BLaER1 treated with 17β-estradiol and CSF1 and Interleukin-3, amounts not matched to agents 10 nM and 100 nM (cell line): ENCODE measurements at regions not wholly inside any gene's neighbourhood (a gene's known extent, or its start where the extent isn't known, plus 50 kb on each side); places are given as distances from the start of the nearest gene placed in this dataset.
"Not testable (repeated sequence)": the region's sequence is repeated elsewhere in the genome, so short reads cannot be mapped to it uniquely, and the experiment has no call there.

Experiments
- H3K27ac ChIP-seq, 11 experiments: shearing (Covaris generic); formaldehyde crosslinking; 2 replicates each; pipeline ENCODE4 v1.8.1; 2022
- H3K27me3 ChIP-seq, 11 experiments: shearing (Covaris generic); formaldehyde crosslinking; 2 replicates each; pipeline ENCODE4 v1.8.1; 2022
- H3K36me3 ChIP-seq, 11 experiments: shearing (Covaris generic); formaldehyde crosslinking; 2 replicates each; pipeline ENCODE4 v1.8.1; 2022
- H3K4me1 ChIP-seq, 10 experiments: shearing (Covaris generic); formaldehyde crosslinking; 2 replicates each; pipeline ENCODE4 v1.8.1; 2022
- H3K4me2 ChIP-seq, 11 experiments: shearing (Covaris generic); formaldehyde crosslinking; 2 replicates each; pipeline ENCODE4 v1.8.1; 2022
- H3K4me3 ChIP-seq, 10 experiments: shearing (Covaris generic); formaldehyde crosslinking; 2 replicates each; pipeline ENCODE4 v1.8.1; 2022
- H3K9ac ChIP-seq, 11 experiments: shearing (Covaris generic); formaldehyde crosslinking; 2 replicates each; pipeline ENCODE4 v1.8.1; 2022
- H3K9me3 ChIP-seq, 11 experiments: shearing (Covaris generic); formaldehyde crosslinking; replicated peaks in 1 of 11; 2 replicates each; pipeline ENCODE4 v1.8.1; 2022
- H4K20me1 ChIP-seq, 11 experiments: shearing (Covaris generic); formaldehyde crosslinking; 2 replicates each; pipeline ENCODE4 v1.8.1; 2022
- Cebpa-rat ChIP-seq, 11 experiments: shearing (Covaris generic); IDR thresholded peaks; 2 replicates each; pipeline ENCODE4 v1.8.1; 2022

DNA sequence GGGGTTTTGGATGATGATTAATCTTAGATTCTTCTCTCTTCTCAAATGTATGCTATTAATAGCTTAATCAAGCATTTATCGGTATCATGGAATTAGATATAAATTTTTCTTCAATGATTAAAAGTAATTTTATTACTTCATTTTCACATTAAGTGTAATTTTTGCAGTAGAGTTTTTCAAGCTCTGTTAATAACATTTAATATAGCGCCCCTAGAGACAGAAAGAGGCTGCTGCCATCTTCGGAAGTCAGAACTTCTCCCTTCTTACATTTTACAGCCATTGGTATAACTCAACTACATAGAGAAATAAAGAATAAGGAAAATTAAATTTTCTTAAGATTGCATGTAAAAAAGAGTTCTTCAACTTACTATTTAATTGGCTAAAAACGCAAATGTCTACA is 540.3 kb downstream of the GABRG2 start:
- H3K9me3 ChIP-seq = peaks cover 0 to 9% (median 0%) of the 10 kb centered on the region in 11 experiments; a peak in 5 of 22 replicates

GRCh38 chr5:162621726-162622263 is 554.2 kb downstream of the GABRG2 start:
- not testable (repeated sequence) for H3K27me3 ChIP-seq, H3K36me3 ChIP-seq, H3K4me3 ChIP-seq, H3K4me2 ChIP-seq, H3K4me1 ChIP-seq, H3K9ac ChIP-seq, H3K27ac ChIP-seq, H4K20me1 ChIP-seq
- peaks cover 17 to 34% (median 31%) of the 10 kb centered on the region in 11 experiments for H3K9me3 ChIP-seq

More for the DNA sequence above, 540.3 kb downstream of the GABRG2 start:
- Histone ChIP-seq H3K27me3 (no peaks in the 10 kb centered on the region), H3K36me3 (no peaks in the 10 kb centered on the region), H3K4me1 (no peaks in the 10 kb centered on the region), H3K4me2 (no peak overlapping the region), H3K27ac (no peak overlapping the region), H4K20me1 (no peaks in the 10 kb centered on the region), H3K9ac (no peak overlapping the region), H3K4me3 (no peak overlapping the region)
- no peak for TF ChIP-seq Cebpa-rat (IDR thresholded peaks at IDR 0.05)

GRCh38 chr5:162624110-162624509 is 556.5 kb downstream of the GABRG2 start:
- H3K4me3 ChIP-seq = no peak overlapping the region
- no peaks in the 10 kb centered on the region for H3K4me1 ChIP-seq
- H3K27me3 ChIP-seq = no peaks in the 10 kb centered on the region
- no peaks in the 10 kb centered on the region for H4K20me1 ChIP-seq
- TF ChIP-seq Cebpa-rat (IDR thresholded peaks at IDR 0.05) = no peak
- H3K27ac ChIP-seq = no peak overlapping the region
- H3K4me2 ChIP-seq = no peak overlapping the region
- no peaks in the 10 kb centered on the region for H3K36me3 ChIP-seq
- peaks cover 17 to 34% (median 31%) of the 10 kb centered on the region in 11 experiments for H3K9me3 ChIP-seq
- H3K9ac ChIP-seq = no peak overlapping the region

DNA sequence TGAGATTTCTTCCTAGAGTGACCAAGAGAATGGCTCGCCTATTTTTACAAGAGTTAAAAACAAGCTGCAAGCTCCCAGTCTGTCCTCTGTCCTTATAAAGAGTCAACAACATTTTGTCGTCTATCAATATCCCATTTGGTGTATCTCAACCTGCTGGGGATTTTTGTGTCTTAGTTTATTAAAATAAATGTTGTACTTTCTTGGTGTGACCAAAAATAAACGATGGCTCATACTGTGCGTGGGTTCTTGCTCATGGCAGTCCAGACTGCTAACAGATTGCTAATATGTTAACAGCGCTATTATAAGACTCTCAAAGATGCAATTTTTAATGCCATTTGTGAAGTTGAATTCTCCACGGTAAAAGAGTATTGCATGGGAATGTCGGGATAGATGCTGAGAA is 569.9 kb downstream of the GABRG2 start:
- TF ChIP-seq Cebpa-rat (IDR thresholded peaks at IDR 0.05) = no peak
- H3K9ac ChIP-seq = no peak overlapping the region
- no peaks in the 10 kb centered on the region for H3K4me1 ChIP-seq
- no peaks in the 10 kb centered on the region for H3K27me3 ChIP-seq
- peaks cover 25 to 28% (median 27%) of the 10 kb centered on the region in 11 experiments for H3K9me3 ChIP-seq
- no peak overlapping the region for H3K27ac ChIP-seq
- no peak overlapping the region for H3K4me2 ChIP-seq
- peaks cover 0 to 4% (median 0%) of the 10 kb centered on the region in 11 experiments; a peak in 1 of 22 replicates for H3K36me3 ChIP-seq
- H3K4me3 ChIP-seq = no peak overlapping the region
- no peaks in the 10 kb centered on the region for H4K20me1 ChIP-seq

GRCh38 chr5:162638849-162639248 is 571.3 kb downstream of the GABRG2 start:
- H3K4me1 ChIP-seq = no peaks in the 10 kb centered on the region
- H3K4me2 ChIP-seq = no peak overlapping the region
- H3K9ac ChIP-seq = no peak overlapping the region
- H4K20me1 ChIP-seq = no peaks in the 10 kb centered on the region
- H3K4me3 ChIP-seq = no peak overlapping the region
- no peaks in the 10 kb centered on the region for H3K27me3 ChIP-seq
- no peak for TF ChIP-seq Cebpa-rat (IDR thresholded peaks at IDR 0.05)
- H3K9me3 ChIP-seq = peaks cover 13 to 15% (median 14%) of the 10 kb centered on the region in 11 experiments
- peaks cover 0 to 4% (median 0%) of the 10 kb centered on the region in 11 experiments; a peak in 1 of 22 replicates for H3K36me3 ChIP-seq
- no peak overlapping the region for H3K27ac ChIP-seq

DNA sequence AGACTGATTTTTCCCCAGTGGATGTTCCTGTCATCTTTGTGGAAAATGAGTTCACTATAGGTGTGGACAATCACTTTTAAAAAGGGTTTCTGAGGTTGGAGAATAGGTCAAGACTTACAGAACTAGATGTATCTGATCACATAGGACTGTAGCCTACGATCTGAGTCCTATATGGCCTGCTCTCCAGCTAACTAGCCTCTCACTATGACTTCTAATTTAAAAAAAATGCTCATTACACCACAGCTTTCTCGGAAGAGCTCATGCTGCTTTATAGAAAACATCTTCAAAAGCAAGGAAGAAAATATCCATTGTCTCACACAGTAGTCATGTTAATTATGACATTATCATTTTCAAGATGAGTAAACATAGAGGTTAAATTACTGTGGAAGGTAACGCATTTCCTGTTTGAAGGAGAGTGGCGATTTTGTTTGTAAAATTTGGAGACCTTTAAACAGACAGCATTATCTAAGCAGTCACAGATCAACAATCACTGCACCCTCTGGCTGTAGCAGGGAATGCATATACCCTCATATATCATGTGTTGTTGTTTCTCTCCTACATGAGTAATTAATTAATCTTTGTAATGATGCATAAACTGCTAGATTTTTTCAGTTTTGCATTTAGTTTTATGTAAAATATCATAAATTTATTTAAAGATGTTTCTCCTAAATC is 573.7 kb downstream of the GABRG2 start:
- H4K20me1 ChIP-seq = no peaks in the 10 kb centered on the region
- H3K36me3 ChIP-seq = no peaks in the 10 kb centered on the region
- H3K9me3 ChIP-seq = no peaks in the 10 kb centered on the region
- no peak for TF ChIP-seq Cebpa-rat (IDR thresholded peaks at IDR 0.05)
- H3K9ac ChIP-seq = no peak overlapping the region
- no peak overlapping the region for H3K4me3 ChIP-seq
- H3K27ac ChIP-seq = no peak overlapping the region
- no peaks in the 10 kb centered on the region for H3K27me3 ChIP-seq
- H3K4me2 ChIP-seq = no peak overlapping the region
- no peaks in the 10 kb centered on the region for H3K4me1 ChIP-seq

DNA sequence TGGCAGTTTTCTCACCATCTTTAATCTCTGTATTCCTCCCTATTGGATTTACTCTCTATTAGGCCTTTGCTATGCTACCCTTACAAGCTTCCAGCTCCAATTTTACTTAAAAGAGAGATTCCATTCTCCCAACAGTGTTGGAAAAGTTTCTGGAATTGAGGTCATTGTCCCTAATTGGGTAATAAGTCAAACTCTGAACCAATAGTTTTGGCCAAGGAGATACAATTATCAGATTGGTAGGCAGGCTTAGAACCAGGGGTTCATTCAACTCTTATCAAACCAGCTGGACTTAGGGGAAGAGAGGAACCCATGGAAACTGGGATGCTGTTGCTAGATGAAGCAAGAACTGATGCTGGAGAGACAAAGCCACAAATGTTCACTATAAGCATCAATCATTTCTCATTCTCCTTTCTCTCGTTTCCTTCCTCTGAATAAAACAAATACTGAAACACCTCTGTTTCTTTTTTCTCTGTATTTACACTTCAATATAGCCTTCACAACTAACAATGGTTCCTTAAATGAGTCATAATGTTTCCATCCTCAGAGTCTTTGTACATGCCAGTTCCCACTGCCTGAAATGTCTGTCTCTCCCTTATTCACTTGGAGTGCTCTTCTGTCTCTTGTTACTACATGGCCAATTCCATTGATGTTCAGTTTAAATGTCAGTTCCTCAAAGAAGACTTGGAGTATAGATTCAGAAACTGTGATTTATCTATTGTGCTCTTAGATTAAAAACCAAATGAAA is 587.3 kb downstream of the GABRG2 start:
- Histone ChIP-seq H4K20me1 (no peaks in the 10 kb centered on the region), H3K4me2 (no peak overlapping the region), H3K27ac (no peak overlapping the region), H3K36me3 (no peaks in the 10 kb centered on the region), H3K9me3 (peaks cover 0 to 11% (median 5%) of the 10 kb centered on the region in 11 experiments; a peak in 12 of 22 replicates), H3K27me3 (no peaks in the 10 kb centered on the region), H3K9ac (no peak overlapping the region), H3K4me3 (no peak overlapping the region), H3K4me1 (peaks cover 0 to 4% (median 0%) of the 10 kb centered on the region in 10 experiments; a peak in 1 of 20 replicates)
- TF ChIP-seq Cebpa-rat (IDR thresholded peaks at IDR 0.05) = no peak

- no peak for TF ChIP-seq Cebpa-rat (IDR thresholded peaks at IDR 0.05)
- Histone ChIP-seq H3K27me3 (no peaks in the 10 kb centered on the region), H3K4me2 (no peak overlapping the region), H3K9me3 (no peaks in the 10 kb centered on the region), H3K4me1 (peaks cover 0 to 4% (median 0%) of the 10 kb centered on the region in 10 experiments; a peak in 1 of 20 replicates), H3K36me3 (no peaks in the 10 kb centered on the region), H3K4me3 (no peak overlapping the region), H3K9ac (no peak overlapping the region), H3K27ac (no peak overlapping the region), H4K20me1 (no peaks in the 10 kb centered on the region)
Observed at GRCh38 chr5:162657076-162657475, 589.5 kb downstream of the GABRG2 start.

- no peak overlapping the region for H3K9ac ChIP-seq
- no peaks in the 10 kb centered on the region for H3K36me3 ChIP-seq
- H3K4me1 ChIP-seq = no peaks in the 10 kb centered on the region
- H4K20me1 ChIP-seq = no peaks in the 10 kb centered on the region
- H3K27ac ChIP-seq = no peak overlapping the region
- H3K4me2 ChIP-seq = no peak overlapping the region
- H3K4me3 ChIP-seq = no peak overlapping the region
- no peak for TF ChIP-seq Cebpa-rat (IDR thresholded peaks at IDR 0.05)
- no peaks in the 10 kb centered on the region for H3K9me3 ChIP-seq
- H3K27me3 ChIP-seq = no peaks in the 10 kb centered on the region
Observed at GRCh38 chr5:162664846-162665245, 597.3 kb downstream of the GABRG2 start.
